T-helper 9 cell (primary cell): ENCODE measurements at regions not wholly inside any gene's neighbourhood (a gene's known extent, or its start where the extent isn't known, plus 50 kb on each side); places are given as distances from the start of the nearest gene placed in this dataset.
"Not testable (repeated sequence)": the region's sequence is repeated elsewhere in the genome, so short reads cannot be mapped to it uniquely, and the experiment has no call there.

Source experiments
- DNase-seq: peaks from one replicate; pipeline ENCODE4 v3.0.0-alpha.2; 2020

- not testable (repeated sequence) for DNase-seq
Measured at GRCh38 chr15:20230656-20231055, 310.9 kb downstream of the GOLGA6L6 start.

GRCh38 chr15:20228791-20229190 is 312.8 kb downstream of the GOLGA6L6 start:
- not testable (repeated sequence) for DNase-seq

- not testable (repeated sequence) for DNase-seq
Measured at GRCh38 chr15:20227119-20227853, 314.3 kb downstream of the GOLGA6L6 start.

- DNase-seq: not testable (repeated sequence)
Measured at GRCh38 chr15:20226531-20226930, 315.1 kb downstream of the GOLGA6L6 start.

GRCh38 chr15:20221063-20221462 is 320.5 kb downstream of the GOLGA6L6 start:
- not testable (repeated sequence) for DNase-seq

- DNase-seq: not testable (repeated sequence)
Measured at GRCh38 chr15:20219171-20219570, 322.4 kb downstream of the GOLGA6L6 start.

- DNase-seq: not testable (repeated sequence)
Measured at GRCh38 chr15:20215700-20216099, 325.9 kb downstream of the GOLGA6L6 start.

- not testable (repeated sequence) for DNase-seq
Measured at GRCh38 chr15:20214101-20214500, 327.5 kb downstream of the GOLGA6L6 start.

GRCh38 chr15:20211508-20211907 is 330.1 kb downstream of the GOLGA6L6 start:
- not testable (repeated sequence) for DNase-seq

- DNase-seq: not testable (repeated sequence)
Measured at GRCh38 chr15:20209973-20210372, 331.6 kb downstream of the GOLGA6L6 start.

- DNase-seq: not testable (repeated sequence)
Measured at GRCh38 chr15:20207607-20208006, 334.0 kb downstream of the GOLGA6L6 start.

- DNase-seq: not testable (repeated sequence)
Measured at GRCh38 chr15:20207198-20207597, 334.4 kb downstream of the GOLGA6L6 start.

- DNase-seq: not testable (repeated sequence)
Measured at GRCh38 chr15:20204177-20204866, 337.3 kb downstream of the GOLGA6L6 start.

GRCh38 chr15:20203649-20204150 is 337.9 kb downstream of the GOLGA6L6 start:
- not testable (repeated sequence) for DNase-seq

- DNase-seq: not testable (repeated sequence)
Measured at GRCh38 chr15:20194591-20195198, 346.9 kb downstream of the GOLGA6L6 start.

- DNase-seq: peak; percentile 52
Measured at GRCh38 chr15:20192982-20193929, 348.3 kb downstream of the GOLGA6L6 start.

GRCh38 chr15:20191508-20192125 is 350.0 kb downstream of the GOLGA6L6 start:
- not testable (repeated sequence) for DNase-seq

- not testable (repeated sequence) for DNase-seq
Measured at GRCh38 chr15:20188611-20189010, 353.0 kb downstream of the GOLGA6L6 start.

- DNase-seq: not testable (repeated sequence)
Measured at GRCh38 chr15:20187370-20188355, 353.9 kb downstream of the GOLGA6L6 start.

- not testable (repeated sequence) for DNase-seq
Measured at GRCh38 chr15:20184879-20185278, 356.7 kb downstream of the GOLGA6L6 start.
